K562 (cell line): ENCODE measurements at regions not wholly inside any gene's neighbourhood (a gene's known extent, or its start where the extent isn't known, plus 50 kb on each side); places are given as distances from the start of the nearest gene placed in this dataset.

Experiments used
- ATAC-seq: fragments of 200-7000 bp; cut with Tn5 transposase; 3 replicates; pipeline ENCODE4 v1.9.1; 2020; ENCODE audit warnings: moderate library complexity
- BruUV-seq: library from RNA; stranded (reverse); fragments of 400-500 nt; replicated peaks from 2 replicates; lab custom pipeline; 2021; lab: Mats Ljungman, UMichigan
- CTCF ChIA-PET: fragments of 300-600 bp; formaldehyde crosslinking; extraction: SDS; loops from one replicate; lab custom pipeline; 2021; ENCODE audit warnings: low intra/inter-chr PET ratio; lab: Yijun Ruan, JAX
- POLR2A ChIA-PET: fragments of 300-600, 350-650 bp; sonication (Branson Sonifier 250); formaldehyde crosslinking; extraction: SDS; loops from one replicate; lab custom pipeline; 2021; ENCODE audit warnings: antibody characterized with exemption, inconsistent platforms; lab: Yijun Ruan, JAX
- DNase-seq, 4 experiments: peaks; one replicate each; pipeline versions ENCODE4 v3.0.0 to v3.0.0-alpha.2; 2011 to 2018; ENCODE audit warnings: low spot score in 3 of 4, mixed read lengths in 3 of 4; ENCODE audit errors: extremely low read depth in 1 of 4
- FAIRE-seq: peaks from 2 replicates; lab custom pipeline; 2011; peaks lifted over from hg19 to GRCh38; lab: Jason Lieb, UNC
- H2AFZ ChIP-seq: 2 replicates; pipeline ENCODE4 v1.6.0; 2011; ENCODE audit warnings: low read depth, low read length, control low read depth, inconsistent platforms
- H3K27ac ChIP-seq: fragments of 200-600 bp; 3 replicates; pipeline ENCODE4 v1.8.0; 2011; ENCODE audit warnings: low read depth, mild to moderate bottlenecking, control low read depth, inconsistent platforms, low read length, moderate library complexity, mixed read lengths; ENCODE audit errors: extremely low read depth
- H3K27me3 ChIP-seq, 2 experiments: fragments of 300-600 bp in 1 of 2; 2 replicates in 1 of 2; 3 replicates in 1 of 2; pipeline versions ENCODE4 v1.6.0 to v1.8.0; 2011; ENCODE audit warnings: inconsistent platforms in 2 of 2, low read length in 2 of 2, mild to moderate bottlenecking in 1 of 2, mixed read lengths in 1 of 2, moderate library complexity in 1 of 2; ENCODE audit not compliant: control insufficient read depth in 2 of 2, insufficient read depth in 2 of 2
- H3K36me3 ChIP-seq: fragments of 300-600 bp; 3 replicates; pipeline ENCODE4 v1.8.0; 2011; ENCODE audit warnings: mild to moderate bottlenecking, low read length, inconsistent platforms; ENCODE audit not compliant: control insufficient read depth, insufficient read depth
- H3K4me1 ChIP-seq, 2 experiments: fragments of 200-600 bp in 1 of 2; replicated peaks in 1 of 2; 2 replicates in 1 of 2; 3 replicates in 1 of 2; pipeline versions ENCODE4 v1.5.1 to v1.8.0; 2011; ENCODE audit warnings: inconsistent platforms in 2 of 2, low read length in 2 of 2, mild to moderate bottlenecking in 1 of 2, mixed read lengths in 1 of 2, moderate library complexity in 1 of 2; ENCODE audit not compliant: control insufficient read depth in 2 of 2, insufficient read depth in 2 of 2
- H3K4me2 ChIP-seq: 2 replicates; pipeline ENCODE4 v1.6.1; 2011; ENCODE audit warnings: low read length, control low read depth, inconsistent platforms, mixed read lengths; ENCODE audit not compliant: insufficient read depth
- H3K4me3 ChIP-seq: fragments of 200-600 bp; sonication (generic), shearing (Covaris generic); 2 replicates; pipeline ENCODE4 v1.5.1; 2016; ENCODE audit warnings: control low read depth, inconsistent platforms
- H3K79me2 ChIP-seq: fragments of 200-600 bp; 3 replicates; pipeline ENCODE4 v1.8.0; 2011; ENCODE audit warnings: low read length, inconsistent platforms; ENCODE audit not compliant: control insufficient read depth, insufficient read depth
- H3K9ac ChIP-seq, 2 experiments: 2 replicates each; pipeline versions ENCODE4 v1.6.0 to v1.6.1; 2011; ENCODE audit warnings: low read depth in 2 of 2, low read length in 2 of 2, control low read depth in 1 of 2, inconsistent platforms in 1 of 2, mild to moderate bottlenecking in 1 of 2, mixed read lengths in 1 of 2; ENCODE audit not compliant: insufficient read depth in 1 of 2
- H3K9me1 ChIP-seq: one replicate; pipeline ENCODE4 v1.6.0; 2011; ENCODE audit warnings: inconsistent platforms, mild to moderate bottlenecking, low read length, moderate library complexity; ENCODE audit not compliant: control insufficient read depth, insufficient read depth
- H3K9me3 ChIP-seq: replicated peaks from 2 replicates; pipeline ENCODE4 v1.5.1; 2011; ENCODE audit warnings: low read depth, low read length, inconsistent platforms; ENCODE audit not compliant: control insufficient read depth, insufficient read depth
- H4K20me1 ChIP-seq: replicated peaks from 2 replicates; pipeline ENCODE4 v1.6.1; 2011; ENCODE audit warnings: low read length, inconsistent platforms, mixed read lengths; ENCODE audit not compliant: control insufficient read depth, insufficient read depth
- CHD1 ChIP-seq: fragments of 200-600 bp; sonication (generic); IDR thresholded peaks from one replicate; pipeline ENCODE4 v1.6.1; 2012; ENCODE audit warnings: mild to moderate bottlenecking, moderate library complexity, low read length, inconsistent platforms
- CREB3 ChIP-seq: fragments of 450-650 bp; conservative IDR thresholded peaks from 2 replicates; pipeline ENCODE4 v1.6.1; 2016; ENCODE audit warnings: missing genetic modification characterization, low read depth, mild to moderate bottlenecking, missing compliant biosample characterization, moderate library complexity
- ETV1 ChIP-seq: fragments of 450-650 bp; conservative IDR thresholded peaks from 2 replicates; pipeline ENCODE4 v1.6.1; 2016; ENCODE audit warnings: missing genetic modification characterization, control low read depth, low read depth, missing compliant biosample characterization
- GTF3C2 ChIP-seq: IDR thresholded peaks from 3 replicates; pipeline ENCODE4 v1.6.1; 2011; ENCODE audit warnings: borderline replicate concordance, mild to moderate bottlenecking, moderate library complexity; ENCODE audit not compliant: insufficient read length; ENCODE audit errors: extremely low read depth
- JUNB ChIP-seq: fragments of 450-650 bp; formaldehyde crosslinking; conservative IDR thresholded peaks from 2 replicates; pipeline ENCODE4 v1.4.0; 2020; ENCODE audit warnings: mild to moderate bottlenecking
- NFXL1 ChIP-seq: fragments of 450-650 bp; formaldehyde crosslinking; IDR thresholded peaks from 2 replicates; pipeline ENCODE4 v1.4.0; 2021; ENCODE audit warnings: mild to moderate bottlenecking
- SETDB1 ChIP-seq: IDR thresholded peaks from one replicate; pipeline ENCODE4 v1.6.1; 2012; ENCODE audit warnings: low read length, control low read depth, inconsistent platforms
- SUPT5H ChIP-seq: fragments of 450-650 bp; IDR thresholded peaks from 2 replicates; pipeline ENCODE4 v1.6.1; 2016
- TCF7 ChIP-seq: sonication (generic); IDR thresholded peaks from 2 replicates; pipeline ENCODE4 v1.6.1; 2016; ENCODE audit warnings: antibody characterized with exemption, borderline replicate concordance
- ZNF224 ChIP-seq: sonication (generic); formaldehyde crosslinking; IDR thresholded peaks from 2 replicates; pipeline ENCODE4 v1.8.0; 2022; ENCODE audit warnings: mild to moderate bottlenecking, missing genetic modification reagents
- ZNF280A ChIP-seq: fragments of 450-650 bp; IDR thresholded peaks from 2 replicates; pipeline ENCODE4 v1.6.1; 2018; ENCODE audit warnings: mild to moderate bottlenecking, low read depth; ENCODE audit not compliant: partially characterized antibody
- ZNF699 ChIP-seq: fragments of 250-450 bp; sonication (Bioruptor Pico); IDR thresholded peaks from 2 replicates; pipeline ENCODE4 v1.8.0; 2021; ENCODE audit warnings: mild to moderate bottlenecking, moderate library complexity; ENCODE audit not compliant: insufficient replicate concordance
- ZSCAN29 ChIP-seq: fragments of 450-650 bp; IDR thresholded peaks from 2 replicates; pipeline ENCODE4 v1.6.1; 2017
- WGBS: fragments of 100-300 bp; shearing (Covaris generic); methylation state at CpG from one replicate; pipeline ENCODE4 v1.1.6; 2016; ENCODE audit warnings: low coverage, mixed read lengths; ENCODE audit not compliant: insufficient coverage; ENCODE audit errors: missing lambda C conversion rate; 5-methylcytosine and 5-hydroxymethylcytosine counted together
- in situ Hi-C: fragments of 300-500 bp; cut with MboI; formaldehyde crosslinking; loops from 4 replicates; pipeline ENCODE4 v1.15.0; 2018; ENCODE audit warnings: inconsistent platforms, mixed read lengths
- intact Hi-C: fragments of 100-400 bp; cut with micrococcal nuclease; formaldehyde crosslinking; loops from 2 replicates; pipeline ENCODE4 v1.14.2; 2022
- TF ChIP-seq, protein P1 (sequence below): sonication (generic); formaldehyde crosslinking; IDR thresholded peaks from 2 replicates; pipeline ENCODE4 v1.8.0; 2022; ENCODE audit warnings: mild to moderate bottlenecking, missing genetic modification reagents
- TF ChIP-seq, protein P2 (sequence below): fragments of 450-650 bp; formaldehyde crosslinking; conservative IDR thresholded peaks from 2 replicates; pipeline ENCODE4 v1.4.0; 2022; ENCODE audit warnings: mild to moderate bottlenecking, missing genetic modification characterization

GRCh38 chr18:28522236-28522635, 345.3 kb upstream of the CDH2 start:
- ATAC-seq (no peak), FAIRE-seq (no peak), DNase-seq (no peak)
- H3K27ac ChIP-seq, result no peak overlapping the region
- no peaks in the 10 kb centered on the region; the same call in 1 of the 2 replicates for H3K9me3 ChIP-seq
- ChIA-PET POLR2A (no interaction called here), CTCF (no interaction called here)
- no peaks in the 10 kb centered on the region for H3K9me1 ChIP-seq
- H3K4me1 ChIP-seq, result no peaks in the 10 kb centered on the region
- intact Hi-C loops (no loop called here), in situ Hi-C loops (no loop called here)
- H3K79me2 ChIP-seq, result no peaks in the 10 kb centered on the region
- H4K20me1 ChIP-seq, result no peaks in the 10 kb centered on the region
- no peak for TF ChIP-seq SUPT5H
- TF ChIP-seq ZNF699 (CRISPR knock-in tag), result no peak
- no peak for TF ChIP-seq SETDB1
- TF ChIP-seq, protein P1, sequence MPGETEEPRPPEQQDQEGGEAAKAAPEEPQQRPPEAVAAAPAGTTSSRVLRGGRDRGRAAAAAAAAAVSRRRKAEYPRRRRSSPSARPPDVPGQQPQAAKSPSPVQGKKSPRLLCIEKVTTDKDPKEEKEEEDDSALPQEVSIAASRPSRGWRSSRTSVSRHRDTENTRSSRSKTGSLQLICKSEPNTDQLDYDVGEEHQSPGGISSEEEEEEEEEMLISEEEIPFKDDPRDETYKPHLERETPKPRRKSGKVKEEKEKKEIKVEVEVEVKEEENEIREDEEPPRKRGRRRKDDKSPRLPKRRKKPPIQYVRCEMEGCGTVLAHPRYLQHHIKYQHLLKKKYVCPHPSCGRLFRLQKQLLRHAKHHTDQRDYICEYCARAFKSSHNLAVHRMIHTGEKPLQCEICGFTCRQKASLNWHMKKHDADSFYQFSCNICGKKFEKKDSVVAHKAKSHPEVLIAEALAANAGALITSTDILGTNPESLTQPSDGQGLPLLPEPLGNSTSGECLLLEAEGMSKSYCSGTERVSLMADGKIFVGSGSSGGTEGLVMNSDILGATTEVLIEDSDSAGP (CRISPR knock-in tag), result no peak
- no peak for TF ChIP-seq TCF7
- no peak for TF ChIP-seq JUNB (CRISPR knock-in tag)
- no peak for TF ChIP-seq GTF3C2
- TF ChIP-seq NFXL1 (CRISPR knock-in tag), result no peak
- no peak for TF ChIP-seq ZNF224 (CRISPR knock-in tag)
- TF ChIP-seq ZSCAN29, result no peak
- TF ChIP-seq ETV1, result no peak
- TF ChIP-seq, protein P2, sequence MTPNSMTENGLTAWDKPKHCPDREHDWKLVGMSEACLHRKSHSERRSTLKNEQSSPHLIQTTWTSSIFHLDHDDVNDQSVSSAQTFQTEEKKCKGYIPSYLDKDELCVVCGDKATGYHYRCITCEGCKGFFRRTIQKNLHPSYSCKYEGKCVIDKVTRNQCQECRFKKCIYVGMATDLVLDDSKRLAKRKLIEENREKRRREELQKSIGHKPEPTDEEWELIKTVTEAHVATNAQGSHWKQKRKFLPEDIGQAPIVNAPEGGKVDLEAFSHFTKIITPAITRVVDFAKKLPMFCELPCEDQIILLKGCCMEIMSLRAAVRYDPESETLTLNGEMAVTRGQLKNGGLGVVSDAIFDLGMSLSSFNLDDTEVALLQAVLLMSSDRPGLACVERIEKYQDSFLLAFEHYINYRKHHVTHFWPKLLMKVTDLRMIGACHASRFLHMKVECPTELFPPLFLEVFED (CRISPR knock-in tag), result no peak
- no peak for TF ChIP-seq ZNF280A
- no peak for TF ChIP-seq CREB3 (tag)
- no peak for TF ChIP-seq CHD1
- H3K27me3 ChIP-seq, result no peaks in the 10 kb centered on the region
- H3K4me3 ChIP-seq, result no peak overlapping the region
- 3% methylated on average over 4 of the region's 4 CpGs for WGBS
- no peak overlapping the region for H2AFZ ChIP-seq
- H3K9ac ChIP-seq, result no peak overlapping the region
- no peaks in the 10 kb centered on the region for H3K36me3 ChIP-seq
- BruUV-seq, result no TSS peak
- H3K4me2 ChIP-seq, result no peak overlapping the region
